HG02571 (cell line): ENCODE measurements at regions not wholly inside any gene's neighbourhood (a gene's known extent, or its start where the extent isn't known, plus 50 kb on each side); places are given as distances from the start of the nearest gene placed in this dataset.
A peak's percentile ranks its signal among the peaks of the same experiment; 100 is the strongest.

Experiments used
- ATAC-seq: cut with Tn5 transposase; IDR thresholded peaks from one replicate; pipeline ENCODE4 v1.9.1; 2021; ENCODE audit warnings: mild to moderate bottlenecking, moderate library complexity; ENCODE audit not compliant: unreplicated experiment

DNA sequence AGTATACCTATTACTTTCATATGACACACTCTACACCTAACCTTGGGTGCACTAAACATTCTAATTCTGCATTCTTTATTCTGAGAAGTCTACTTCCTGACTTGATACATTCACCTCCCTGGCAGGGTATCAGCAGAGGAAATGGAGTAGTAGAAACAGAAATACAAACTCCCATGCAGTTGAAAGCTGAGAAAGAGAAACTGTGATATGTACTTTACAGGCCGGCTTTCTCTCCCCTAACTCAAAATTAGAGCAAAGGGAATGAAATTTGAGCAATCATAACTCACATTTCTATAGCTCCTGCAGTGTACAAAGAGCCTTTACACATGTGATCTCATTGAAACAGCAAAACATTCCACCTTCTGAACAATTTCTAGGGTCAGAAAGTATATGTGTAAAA, 135.5 kb upstream of the COL8A1 start:
- ATAC-seq, result no peak

DNA sequence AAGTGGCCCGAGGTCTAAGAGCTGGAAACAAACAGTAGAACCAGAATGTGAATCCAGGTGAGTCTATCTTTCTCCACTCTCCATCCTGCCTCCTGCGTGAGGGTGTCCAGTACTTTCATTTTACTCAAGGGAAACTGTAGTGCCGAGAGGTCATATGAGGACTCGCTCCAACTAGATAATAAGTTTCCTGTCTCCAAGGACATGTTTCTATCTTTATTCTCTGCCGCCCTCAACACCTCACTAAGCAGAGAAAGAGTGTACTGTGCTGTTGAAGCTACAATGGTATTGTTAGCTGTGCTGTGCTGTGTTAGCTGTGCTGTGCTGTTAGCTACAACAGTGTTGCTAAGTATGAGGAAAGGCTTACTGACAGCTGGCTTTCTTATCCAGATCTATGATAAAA, 137.9 kb upstream of the COL8A1 start:
- no peak for ATAC-seq

DNA sequence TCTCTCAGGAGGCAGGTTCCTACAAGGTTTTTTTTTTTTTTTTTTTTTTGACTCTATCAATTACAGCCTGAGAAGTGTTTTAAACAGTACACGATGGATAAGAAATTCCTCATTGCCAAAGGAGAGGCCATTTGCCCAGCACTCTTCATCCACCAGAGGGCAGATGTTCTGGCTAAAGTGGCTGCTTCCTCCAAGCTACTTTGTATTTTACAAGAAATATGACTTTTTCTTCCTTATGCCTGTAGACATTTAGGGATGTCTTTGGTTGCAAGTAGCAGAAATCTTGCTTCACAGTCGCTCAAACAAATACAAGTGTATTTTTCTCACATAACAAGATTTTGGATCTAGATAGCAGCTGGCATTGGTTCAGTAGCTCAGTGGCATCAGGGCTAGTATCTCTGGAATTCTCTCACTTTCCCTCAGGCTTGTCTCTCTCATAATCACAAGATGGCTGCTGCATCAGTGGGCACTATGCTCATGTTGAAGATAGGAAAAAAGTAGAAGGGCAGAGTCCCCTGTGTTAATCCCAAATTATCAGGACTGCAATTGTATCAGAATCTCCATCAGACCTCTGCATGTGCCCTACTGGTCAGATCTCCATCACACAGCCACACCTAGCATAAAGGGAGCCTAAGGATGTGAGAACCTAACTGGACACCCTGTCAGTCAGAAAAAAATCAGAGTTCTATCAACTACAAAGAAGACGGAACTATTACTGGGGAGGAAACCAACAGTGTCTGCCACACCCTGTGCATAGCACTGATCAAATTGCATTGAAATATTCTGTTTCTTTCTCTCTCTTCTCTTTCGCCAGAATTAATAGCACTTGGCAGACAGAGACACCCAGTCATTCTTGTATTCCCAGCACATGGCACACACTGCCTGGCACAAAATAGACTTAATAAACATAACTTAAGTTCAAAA, 138.9 kb upstream of the COL8A1 start:
- peak; percentile 47 for ATAC-seq

DNA sequence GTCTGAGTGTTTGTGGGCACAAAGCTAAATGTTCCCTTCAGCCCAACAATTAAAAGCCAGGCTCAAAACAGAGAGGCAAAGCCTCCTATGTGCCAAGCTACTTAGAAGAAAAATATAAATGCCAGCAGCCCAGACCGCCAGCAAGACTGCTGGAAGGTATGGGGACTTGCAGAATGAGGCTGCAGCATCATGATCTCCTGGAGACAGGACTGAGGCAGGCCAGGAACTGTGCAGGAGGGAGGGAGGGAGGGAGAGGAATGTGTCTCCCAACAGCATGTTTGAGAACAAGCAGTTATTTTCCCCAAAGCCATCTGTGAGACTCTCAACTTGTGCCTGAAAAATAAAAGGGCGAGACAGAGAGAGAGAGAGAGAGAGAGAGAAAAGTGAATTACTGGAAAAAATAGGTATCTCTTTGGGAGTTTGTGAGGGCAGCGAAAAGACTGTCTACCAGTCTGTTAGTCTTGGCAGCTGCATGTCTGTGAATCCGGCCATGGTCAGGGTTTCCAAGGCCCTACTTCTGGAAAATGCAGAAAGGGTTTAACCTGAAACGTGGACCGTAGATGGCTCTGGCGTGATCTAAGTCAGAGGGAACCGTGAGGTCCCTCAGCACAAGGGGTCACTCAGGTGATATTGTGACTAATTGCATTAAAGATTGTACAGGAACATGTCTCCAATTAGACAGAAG, 139.7 kb upstream of the COL8A1 start:
- no peak for ATAC-seq

DNA sequence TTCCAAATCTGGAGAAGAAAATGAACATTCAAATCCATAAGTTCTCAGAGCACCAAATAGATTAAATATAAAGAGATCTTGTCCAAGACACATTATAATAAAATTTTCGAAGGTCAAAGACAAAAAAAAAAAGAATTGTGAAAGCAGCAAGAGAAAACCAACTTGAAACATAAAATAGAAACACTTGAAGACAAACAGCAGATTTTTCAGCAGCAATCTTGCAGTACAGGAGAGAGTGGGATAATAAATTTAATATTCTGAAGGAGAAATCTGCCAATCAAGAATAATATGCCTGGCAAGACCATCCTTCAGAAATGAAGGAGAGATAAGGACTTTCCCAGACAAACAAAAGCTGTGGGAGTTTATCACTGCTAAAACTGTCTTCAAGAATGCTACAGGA, 150.5 kb upstream of the COL8A1 start:
- no peak for ATAC-seq

DNA sequence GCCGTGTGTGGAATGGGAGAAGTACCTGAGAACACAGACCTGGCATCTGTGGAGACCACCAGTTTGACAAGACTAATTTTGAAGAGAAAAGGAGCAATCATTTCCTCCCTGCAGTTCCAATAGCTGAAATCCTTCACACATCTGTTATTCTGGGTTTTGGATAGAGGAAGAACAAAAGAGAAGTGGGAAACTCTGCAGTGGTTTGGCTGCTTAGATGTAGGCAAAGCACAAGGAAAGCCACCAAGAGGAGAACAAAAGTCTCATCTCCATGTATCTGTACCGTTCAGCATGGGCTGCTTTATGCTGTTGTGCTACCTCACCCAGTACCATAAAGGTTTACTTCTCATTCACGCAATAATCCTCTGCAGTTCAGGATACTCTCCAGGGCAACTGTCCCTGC, 153.1 kb upstream of the COL8A1 start:
- ATAC-seq, result no peak

DNA sequence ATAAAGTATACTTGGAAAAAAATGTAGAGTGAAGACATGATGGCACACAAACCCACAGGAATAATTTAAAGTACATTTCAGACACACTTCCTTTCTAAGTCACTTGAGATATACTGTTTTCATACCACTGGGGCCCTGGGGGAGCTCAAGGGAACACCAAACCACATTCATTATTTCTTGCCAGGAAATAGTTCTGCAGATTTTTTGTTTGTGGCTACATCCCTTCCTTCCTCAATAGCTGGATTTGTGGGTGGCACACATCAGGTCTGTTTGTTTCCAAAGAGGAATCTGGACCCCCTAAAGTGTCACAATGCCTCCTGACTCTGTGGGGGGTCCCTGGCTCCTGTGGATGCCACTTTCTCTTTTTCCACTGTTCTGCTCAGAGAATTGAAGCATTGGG, 153.5 kb upstream of the COL8A1 start:
- no peak for ATAC-seq

DNA sequence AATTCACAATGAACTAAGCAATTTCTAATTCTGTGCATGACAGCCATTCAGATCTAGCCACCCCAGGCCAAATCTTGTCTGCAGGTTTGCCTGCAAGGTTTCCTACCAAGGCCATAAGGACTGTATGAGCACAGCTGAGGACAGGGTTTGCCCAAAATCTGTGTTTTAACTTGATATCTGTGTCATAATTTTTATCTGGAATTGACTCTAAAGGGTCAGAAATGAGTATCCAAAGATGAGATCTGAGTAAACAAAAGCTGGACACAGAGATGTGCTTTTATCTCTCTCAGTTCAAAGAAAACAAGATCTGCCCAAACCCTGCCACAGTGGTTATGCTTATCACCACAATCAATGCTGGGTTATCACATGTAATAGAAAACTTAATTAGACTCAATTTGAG, 154.6 kb upstream of the COL8A1 start:
- ATAC-seq, result no peak

DNA sequence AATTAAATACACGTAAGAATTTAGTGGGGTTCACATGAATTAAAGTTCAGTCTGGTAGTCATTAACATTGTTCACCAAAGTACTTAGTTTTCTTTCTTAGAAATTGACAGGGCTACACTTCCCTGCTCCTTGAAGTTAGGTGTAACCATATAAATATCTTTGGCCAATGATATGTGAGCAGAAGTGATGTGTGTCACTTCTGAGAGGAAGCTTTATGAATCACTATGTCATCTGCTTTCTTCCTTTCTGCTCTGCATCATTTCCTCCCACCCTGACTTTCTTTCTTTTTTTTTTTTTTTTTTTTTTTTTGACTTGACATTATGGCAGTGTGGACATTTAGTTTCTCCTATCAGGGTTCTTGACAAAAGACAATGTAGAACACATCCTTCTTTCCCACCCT, 156.2 kb upstream of the COL8A1 start:
- ATAC-seq, result no peak

DNA sequence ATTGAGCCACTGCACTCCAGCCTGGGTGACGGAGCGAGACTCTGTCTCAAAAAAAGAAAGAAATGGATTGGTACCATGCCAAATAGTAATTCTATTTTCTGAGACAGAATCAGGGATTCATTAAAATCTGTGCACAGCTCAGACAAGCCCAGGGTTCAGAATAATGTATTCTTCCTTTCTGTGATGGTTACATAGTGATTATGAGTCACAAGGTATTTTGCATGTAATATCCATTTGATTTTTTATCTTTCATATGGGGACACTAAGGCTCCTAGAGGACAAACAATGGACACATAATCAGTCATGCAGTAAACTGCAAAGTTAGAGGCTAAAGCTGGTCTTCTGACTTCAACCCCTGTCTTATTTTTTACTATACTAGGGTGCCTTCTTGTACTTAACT, 156.8 kb upstream of the COL8A1 start:
- no peak for ATAC-seq

DNA sequence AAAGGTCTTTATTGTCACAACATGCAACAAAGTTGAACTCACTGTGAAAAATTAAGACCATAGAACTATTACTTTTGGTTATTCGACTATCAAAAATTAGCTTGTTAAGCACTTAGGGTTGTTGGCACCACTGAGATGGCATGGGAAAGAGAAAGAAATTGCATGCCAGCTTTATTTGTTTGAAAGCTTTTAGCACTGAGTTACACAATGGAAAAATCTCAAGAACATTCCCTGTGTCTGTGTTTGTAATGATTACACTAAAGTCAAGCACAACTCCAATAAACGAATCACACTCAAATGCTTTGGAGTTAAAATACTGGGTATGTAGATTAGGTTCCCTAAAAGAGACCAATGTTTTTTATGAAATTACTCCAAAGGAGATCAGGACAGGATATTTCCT, 158.6 kb upstream of the COL8A1 start:
- no peak for ATAC-seq

DNA sequence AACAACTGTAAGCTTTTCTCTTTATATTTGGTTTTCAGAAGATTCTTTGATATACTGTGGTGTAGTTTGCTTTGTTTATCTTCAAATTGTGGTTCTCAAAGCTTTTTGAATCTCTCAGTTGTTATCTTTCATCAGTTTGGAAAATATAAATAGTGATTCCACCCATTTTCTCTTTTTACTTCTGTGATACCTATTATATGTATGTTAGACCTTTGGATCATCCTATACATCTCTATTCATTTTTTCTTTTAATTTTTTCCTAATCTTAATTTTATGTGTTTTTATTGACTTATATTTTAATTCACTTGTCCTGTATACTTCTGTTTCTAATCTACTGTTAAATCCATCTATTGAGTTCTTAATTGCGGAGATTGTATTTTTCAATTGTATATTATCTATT, 160.7 kb upstream of the COL8A1 start:
- ATAC-seq, result no peak

DNA sequence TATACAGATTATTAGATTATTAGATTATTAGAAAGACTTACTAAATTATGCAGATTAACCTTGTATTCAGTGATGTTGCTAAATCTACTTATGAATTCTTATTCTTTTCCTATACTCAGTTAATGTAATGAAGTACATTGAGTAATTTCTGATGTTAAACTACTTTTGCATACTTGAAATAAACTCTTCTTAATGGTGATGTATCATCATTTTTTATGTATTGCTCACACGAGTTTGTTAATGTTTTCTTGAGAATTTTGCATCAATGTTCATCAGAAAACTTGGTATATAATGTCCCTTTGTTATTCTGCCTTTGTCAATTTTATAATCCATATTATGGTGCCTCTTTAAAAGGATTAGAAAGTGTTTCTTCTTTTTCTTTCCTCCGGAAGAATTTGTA, 163.2 kb upstream of the COL8A1 start:
- no peak for ATAC-seq

DNA sequence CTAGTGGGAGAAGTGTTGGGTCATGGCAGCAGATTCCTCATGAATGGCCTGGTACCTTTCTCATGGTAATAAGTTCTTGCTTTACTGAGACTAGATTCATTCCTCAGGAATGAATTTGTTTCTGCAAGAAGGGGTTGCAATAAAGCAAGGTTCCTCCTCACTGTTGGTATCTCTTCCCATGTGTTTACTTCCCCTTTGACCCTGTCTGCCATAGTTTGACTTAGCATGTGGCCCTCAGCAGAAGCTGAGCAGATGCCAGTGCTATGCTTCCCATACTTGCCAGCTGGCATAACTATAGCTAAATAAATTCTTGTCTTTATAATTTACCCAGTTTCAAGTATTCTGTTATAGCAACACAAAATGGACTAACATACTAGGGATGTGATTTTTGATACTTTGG, 163.6 kb upstream of the COL8A1 start:
- ATAC-seq, result no peak

DNA sequence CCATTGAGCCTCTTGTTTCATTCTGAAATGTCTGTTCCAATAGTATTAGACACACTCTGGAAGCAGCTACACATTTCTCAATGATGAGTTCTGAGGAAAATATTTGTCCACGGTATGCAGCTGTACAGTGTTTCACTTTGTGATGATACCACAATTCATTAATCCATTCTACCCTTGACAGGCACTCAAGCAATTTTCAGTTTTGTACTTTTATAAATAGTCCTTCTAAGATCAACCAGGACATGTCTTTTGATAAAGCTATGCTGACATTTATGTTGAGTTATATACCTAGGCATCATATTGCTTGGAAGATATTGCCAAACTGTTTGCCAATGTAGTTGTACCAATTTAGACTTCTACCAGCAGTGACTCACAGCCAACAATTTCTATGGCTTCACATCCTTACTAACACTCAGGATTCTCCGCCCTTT, 165.1 kb upstream of the COL8A1 start:
- ATAC-seq, result no peak

DNA sequence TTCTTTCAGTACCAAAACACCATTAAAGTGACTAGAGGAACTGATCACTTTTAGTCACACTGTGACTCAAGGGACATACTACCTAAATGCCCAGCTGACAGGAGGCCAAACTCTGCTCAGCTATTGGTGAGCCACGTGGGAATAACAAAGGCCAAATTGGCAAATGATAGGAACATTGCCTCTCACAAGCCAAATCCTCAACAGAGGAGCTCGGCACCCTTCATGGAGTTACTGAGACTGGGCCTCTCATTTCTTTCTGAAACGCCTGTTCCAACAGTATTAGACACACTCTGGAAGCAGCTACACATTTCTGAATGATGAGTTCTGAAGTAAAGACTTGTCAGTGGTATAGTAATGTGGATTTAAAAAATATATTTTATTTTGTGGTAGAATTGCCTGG, 166.0 kb upstream of the COL8A1 start:
- no peak for ATAC-seq

DNA sequence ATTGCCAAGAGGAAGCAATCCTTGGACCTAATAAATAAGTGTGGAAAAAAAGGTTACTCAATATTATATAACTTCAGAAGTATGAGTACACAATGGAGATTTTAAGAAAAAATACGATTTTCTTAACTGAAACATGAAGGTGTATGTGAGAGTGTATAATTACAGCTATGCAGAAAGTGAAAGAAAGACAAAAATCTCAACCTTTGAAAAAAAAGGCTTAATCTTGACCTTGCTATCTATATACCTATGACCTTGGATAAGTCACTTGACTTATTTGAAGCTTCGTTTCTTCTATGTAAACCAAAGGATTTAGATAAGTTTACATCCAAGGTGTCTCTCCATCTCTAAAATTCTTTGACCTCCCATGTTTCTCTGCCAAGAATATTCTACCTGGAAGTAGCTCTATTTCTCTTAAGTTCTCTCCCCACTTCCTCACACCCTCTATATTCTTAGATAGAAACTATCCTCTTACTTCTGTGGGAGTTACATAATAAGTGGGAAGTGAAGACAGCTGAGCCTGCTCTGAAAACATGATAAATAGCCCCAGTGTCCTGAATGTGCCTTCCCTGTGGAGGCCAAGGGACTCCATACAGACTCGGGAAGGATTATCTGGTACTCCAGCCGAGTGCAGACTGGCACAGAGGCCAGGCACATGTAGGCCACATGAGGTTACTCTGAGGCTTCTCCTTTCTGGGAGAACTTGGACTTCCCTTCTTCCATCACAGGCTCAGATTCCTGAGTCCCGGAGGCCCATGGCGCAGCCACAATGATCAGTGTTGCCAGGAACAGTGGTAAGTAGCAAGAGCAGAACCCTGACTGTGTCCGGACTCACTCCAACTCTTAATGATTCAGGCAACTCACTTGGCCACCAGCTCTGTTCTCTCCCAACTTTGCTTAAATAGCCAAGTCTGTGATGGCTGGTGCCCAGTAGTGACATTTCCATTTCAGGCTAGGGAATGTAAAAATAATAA, 166.8 kb upstream of the COL8A1 start:
- ATAC-seq, result no peak

DNA sequence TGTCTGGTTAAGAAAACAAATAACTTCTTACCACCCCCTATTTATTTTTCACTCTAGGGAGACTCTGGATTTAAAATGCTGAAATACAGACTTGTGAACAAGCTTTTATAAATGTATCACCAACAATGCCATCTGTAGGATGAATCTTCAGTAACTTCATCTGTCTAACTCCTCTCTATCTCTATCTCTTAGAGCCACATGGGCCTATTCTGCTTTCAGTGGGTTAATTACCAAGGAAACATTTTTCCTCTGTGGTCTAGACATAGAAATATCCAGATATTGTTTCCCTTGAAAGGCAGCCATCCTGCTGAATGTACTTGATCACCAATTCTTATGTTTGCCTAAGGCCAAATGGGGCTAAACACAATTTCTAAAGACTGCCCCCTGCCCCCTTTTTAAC, 167.6 kb upstream of the COL8A1 start:
- ATAC-seq, result no peak

DNA sequence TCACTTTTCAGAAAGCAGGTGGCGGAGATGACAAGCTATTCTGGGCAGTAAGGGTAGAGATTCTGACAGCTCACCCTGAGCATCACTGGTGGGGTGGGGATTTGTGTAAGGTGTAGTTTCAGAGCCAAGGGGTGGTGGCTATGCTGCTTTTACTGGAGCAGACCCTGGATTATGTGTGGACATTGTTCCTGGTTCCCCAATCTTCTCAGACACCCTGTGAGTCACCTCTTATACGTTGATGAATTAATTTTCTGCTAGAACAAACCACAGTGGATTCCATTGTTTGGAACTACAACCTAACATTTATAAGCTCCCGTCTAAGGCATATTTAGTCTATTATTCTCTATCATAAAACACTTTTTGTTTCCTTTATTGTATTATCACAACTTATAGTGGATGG, 169.5 kb upstream of the COL8A1 start:
- no peak for ATAC-seq

DNA sequence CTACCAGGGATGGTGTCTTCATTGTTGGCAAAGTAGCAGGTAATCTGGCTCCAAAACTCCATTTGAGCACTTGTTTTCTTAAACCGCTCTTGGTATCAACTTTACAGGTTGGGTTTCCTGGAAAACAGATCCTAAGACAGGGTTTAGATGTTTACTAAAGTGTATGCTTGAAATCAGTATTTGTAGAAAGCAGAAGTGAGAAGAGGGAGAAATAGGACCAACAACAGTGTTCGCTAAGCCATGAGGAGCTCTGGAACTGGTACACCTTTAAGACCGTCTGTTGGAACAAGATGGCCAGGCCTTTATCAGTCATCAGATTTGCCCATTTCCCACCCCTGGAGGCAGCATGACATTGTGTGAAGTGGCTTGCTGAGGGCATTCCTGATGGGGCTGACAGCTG, 171.0 kb upstream of the COL8A1 start:
- no peak for ATAC-seq

DNA sequence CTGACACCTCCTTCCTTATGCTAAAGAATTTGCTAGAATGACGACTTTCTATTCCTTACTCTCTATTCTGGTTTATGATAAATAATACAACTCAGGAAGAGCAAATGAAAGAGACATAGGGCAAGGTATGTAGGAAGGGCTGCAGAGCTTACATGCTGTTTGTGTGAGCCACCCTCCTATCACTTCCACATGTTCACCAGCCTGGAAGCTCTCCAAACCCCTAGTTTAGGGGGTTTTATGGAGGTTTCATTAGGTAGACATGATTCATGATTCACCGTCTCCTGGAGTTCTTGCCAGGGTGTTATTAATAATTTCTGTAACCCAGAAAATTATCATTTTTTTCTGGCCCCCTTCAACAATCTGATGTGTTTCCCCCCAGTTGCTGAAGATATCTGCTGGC, 172.1 kb upstream of the COL8A1 start:
- no peak for ATAC-seq
